BE2C (cell line): ENCODE measurements at regions not wholly inside any gene's neighbourhood (a gene's known extent, or its start where the extent isn't known, plus 50 kb on each side); places are given as distances from the start of the nearest gene placed in this dataset.

Experiments
- DNase-seq: peaks from one replicate; pipeline ENCODE4 v3.0.0-alpha.2; 2020
- H3K27me3 ChIP-seq: fragments of 250-450 bp; sonication (Bioruptor Pico); 2 replicates; pipeline ENCODE4 v1.5.1; 2020; ENCODE audit warnings: mild to moderate bottlenecking
- H3K36me3 ChIP-seq: fragments of 250-450 bp; sonication (Bioruptor Pico); 2 replicates; pipeline ENCODE4 v1.5.1; 2020; ENCODE audit warnings: mild to moderate bottlenecking
- H3K4me1 ChIP-seq: fragments of 250-450 bp; sonication (Bioruptor Pico); 2 replicates; pipeline ENCODE4 v1.5.1; 2020
- H3K4me3 ChIP-seq: 2 replicates; pipeline ENCODE4 v1.5.1; 2011; ENCODE audit warnings: low read depth, low read length
- H3K9me3 ChIP-seq: fragments of 250-450 bp; sonication (Bioruptor Pico); 2 replicates; pipeline ENCODE4 v1.5.1; 2020
- CTCF ChIP-seq: IDR thresholded peaks from 2 replicates; pipeline ENCODE4 v1.5.1; 2012; ENCODE audit warnings: mild to moderate bottlenecking, low read depth, low read length

GRCh38 chr4:19002170-19002569 is 980.6 kb upstream of the LCORL start:
- no peaks in the 10 kb centered on the region for H3K4me1 ChIP-seq
- DNase-seq, result no peak
- H3K9me3 ChIP-seq, result no peaks in the 10 kb centered on the region
- no peaks in the 10 kb centered on the region for H3K27me3 ChIP-seq
- TF ChIP-seq CTCF, result no peak
- no peaks in the 10 kb centered on the region for H3K36me3 ChIP-seq
- H3K4me3 ChIP-seq, result no peak overlapping the region

- Histone ChIP-seq H3K27me3 (no peaks in the 10 kb centered on the region), H3K4me1 (no peaks in the 10 kb centered on the region), H3K36me3 (no peaks in the 10 kb centered on the region), H3K4me3 (no peak overlapping the region), H3K9me3 (no peaks in the 10 kb centered on the region)
- DNase-seq, result no peak
- no peak for TF ChIP-seq CTCF
Observed at GRCh38 chr4:18999595-18999994, 978.0 kb upstream of the LCORL start.

GRCh38 chr4:18981234-18981615 is 959.7 kb upstream of the LCORL start:
- Histone ChIP-seq H3K27me3 (no peaks in the 10 kb centered on the region), H3K4me3 (no peak overlapping the region), H3K9me3 (no peaks in the 10 kb centered on the region), H3K4me1 (no peaks in the 10 kb centered on the region), H3K36me3 (no peaks in the 10 kb centered on the region)
- no peak for DNase-seq
- TF ChIP-seq CTCF, result no peak

- H3K4me1 ChIP-seq, result no peaks in the 10 kb centered on the region
- no peaks in the 10 kb centered on the region for H3K27me3 ChIP-seq
- H3K4me3 ChIP-seq, result no peak overlapping the region
- no peak for TF ChIP-seq CTCF
- no peak for DNase-seq
- no peaks in the 10 kb centered on the region for H3K36me3 ChIP-seq
- no peaks in the 10 kb centered on the region for H3K9me3 ChIP-seq
Observed at GRCh38 chr4:18980516-18981233, 959.1 kb upstream of the LCORL start.

GRCh38 chr4:18976884-18977283 is 955.3 kb upstream of the LCORL start:
- Histone ChIP-seq H3K27me3 (no peaks in the 10 kb centered on the region; the same call in 1 of the 2 replicates), H3K4me1 (no peaks in the 10 kb centered on the region), H3K36me3 (no peaks in the 10 kb centered on the region), H3K4me3 (no peak overlapping the region), H3K9me3 (no peaks in the 10 kb centered on the region)
- no peak for TF ChIP-seq CTCF
- no peak for DNase-seq

- no peaks in the 10 kb centered on the region; the same call in 1 of the 2 replicates for H3K27me3 ChIP-seq
- TF ChIP-seq CTCF, result peak; percentile 25
- no peak overlapping the region for H3K4me3 ChIP-seq
- DNase-seq, result no peak
- H3K36me3 ChIP-seq, result no peaks in the 10 kb centered on the region
- H3K9me3 ChIP-seq, result no peaks in the 10 kb centered on the region
- H3K4me1 ChIP-seq, result no peaks in the 10 kb centered on the region
Observed at GRCh38 chr4:18975916-18976808, 954.6 kb upstream of the LCORL start.
